GM19372 (cell line): ENCODE measurements at regions not wholly inside any gene's neighbourhood (a gene's known extent, or its start where the extent isn't known, plus 50 kb on each side); places are given as distances from the start of the nearest gene placed in this dataset.

ENCODE experiments used
- ATAC-seq: cut with Tn5 transposase; IDR thresholded peaks from one replicate; pipeline ENCODE4 v1.9.1; 2021; ENCODE audit warnings: mild to moderate bottlenecking, low read depth, moderate library complexity; ENCODE audit not compliant: unreplicated experiment

GRCh38 chr2:16120591-16121180 is 180.3 kb downstream of the MYCN start:
- ATAC-seq, result no peak

DNA sequence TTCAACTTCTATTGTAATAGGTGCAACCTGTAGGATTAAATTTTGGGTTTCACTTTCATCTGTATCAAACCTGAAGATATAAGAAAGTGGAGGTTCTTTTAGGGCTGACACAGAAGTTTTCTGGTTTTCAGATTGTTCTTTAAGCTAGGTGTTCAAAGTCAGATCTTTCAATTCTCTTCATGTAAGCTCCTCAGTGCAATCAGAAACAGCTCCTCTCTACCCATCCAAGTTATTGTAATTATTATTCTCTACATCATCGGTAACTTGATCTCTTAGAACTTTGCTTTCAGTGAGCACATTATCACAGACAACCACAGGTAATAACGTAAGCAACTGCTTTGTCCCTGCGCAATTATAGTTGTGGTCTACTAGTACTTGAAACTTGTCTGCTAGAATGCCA is 179.4 kb downstream of the MYCN start:
- ATAC-seq, result no peak

DNA sequence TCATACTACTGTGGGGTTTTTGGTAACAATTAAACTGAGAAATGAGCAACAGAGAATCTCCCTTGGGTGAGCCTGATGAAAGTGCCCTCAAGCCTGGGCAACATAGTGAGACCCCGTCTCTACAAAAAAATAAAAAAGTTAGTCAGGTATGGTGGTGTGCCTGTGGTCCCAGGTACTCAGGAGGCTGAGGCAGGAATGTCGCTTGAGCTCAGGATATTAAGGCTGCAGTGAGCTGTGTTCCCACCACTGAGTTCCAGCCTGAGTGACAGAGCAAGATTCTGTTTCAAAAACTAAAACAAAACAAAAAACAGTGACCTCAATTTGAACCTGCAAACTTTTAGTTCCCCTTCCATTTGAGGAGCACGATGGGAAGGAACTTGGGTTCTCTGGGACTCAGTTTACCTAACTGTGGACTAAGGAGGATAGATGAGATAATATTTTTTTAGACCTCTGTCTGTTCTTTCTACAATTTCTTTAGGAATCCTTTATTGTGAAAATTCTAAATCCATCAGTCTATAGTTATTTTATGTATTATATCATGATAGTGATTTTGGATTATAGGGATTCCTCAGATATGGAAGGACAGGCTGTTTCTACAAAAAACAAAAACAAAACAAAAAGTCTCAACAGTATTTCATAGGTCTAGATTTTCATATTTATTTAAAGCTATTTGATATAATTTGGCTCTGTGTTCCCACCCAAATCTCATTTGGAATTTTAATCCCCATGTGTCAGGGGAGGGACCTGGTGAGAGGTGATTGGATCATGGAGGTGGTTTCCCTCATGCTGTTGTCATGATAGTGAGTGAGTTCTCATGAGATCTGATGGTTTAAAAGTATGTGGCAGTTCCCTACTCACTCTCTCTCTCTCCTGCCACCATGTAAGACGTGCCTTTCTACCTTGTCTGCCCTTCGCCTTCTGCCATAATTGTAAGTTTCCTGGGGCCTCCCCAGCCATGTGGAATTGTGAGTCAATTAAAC is 178.6 kb downstream of the MYCN start:
- no peak for ATAC-seq

GRCh38 chr2:16117791-16118610 is 177.7 kb downstream of the MYCN start:
- no peak for ATAC-seq

DNA sequence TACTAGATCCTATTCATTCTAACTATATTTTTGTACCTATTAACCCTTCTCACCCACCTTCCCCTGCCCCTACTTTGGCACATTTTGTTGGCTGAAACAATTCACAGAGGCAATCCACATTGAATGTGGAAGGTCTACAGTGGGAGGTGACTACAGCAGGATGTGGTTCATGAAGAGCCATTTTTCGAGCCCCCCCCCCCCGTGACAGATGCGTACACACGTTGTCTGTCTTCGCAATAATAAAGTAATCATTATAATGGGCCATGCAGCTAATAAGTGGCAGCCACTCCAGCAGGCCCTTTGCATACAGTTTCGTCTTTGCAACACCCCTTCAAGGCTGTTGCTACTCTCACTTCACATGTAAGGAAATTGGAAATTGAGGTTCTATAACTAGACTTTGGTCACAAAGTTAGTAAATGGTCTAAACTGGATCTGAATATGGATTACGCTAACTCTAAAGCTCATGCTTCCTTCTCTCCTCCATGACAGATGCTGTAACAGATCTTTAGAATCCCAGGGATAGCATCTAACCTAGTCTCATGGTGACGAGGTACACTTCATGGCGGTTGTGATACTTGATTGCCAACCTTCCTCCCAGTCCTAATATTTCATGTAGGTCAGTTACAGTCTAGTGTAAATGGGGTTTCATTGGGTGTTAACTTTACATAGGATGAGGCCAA is 176.8 kb downstream of the MYCN start:
- no peak for ATAC-seq

DNA sequence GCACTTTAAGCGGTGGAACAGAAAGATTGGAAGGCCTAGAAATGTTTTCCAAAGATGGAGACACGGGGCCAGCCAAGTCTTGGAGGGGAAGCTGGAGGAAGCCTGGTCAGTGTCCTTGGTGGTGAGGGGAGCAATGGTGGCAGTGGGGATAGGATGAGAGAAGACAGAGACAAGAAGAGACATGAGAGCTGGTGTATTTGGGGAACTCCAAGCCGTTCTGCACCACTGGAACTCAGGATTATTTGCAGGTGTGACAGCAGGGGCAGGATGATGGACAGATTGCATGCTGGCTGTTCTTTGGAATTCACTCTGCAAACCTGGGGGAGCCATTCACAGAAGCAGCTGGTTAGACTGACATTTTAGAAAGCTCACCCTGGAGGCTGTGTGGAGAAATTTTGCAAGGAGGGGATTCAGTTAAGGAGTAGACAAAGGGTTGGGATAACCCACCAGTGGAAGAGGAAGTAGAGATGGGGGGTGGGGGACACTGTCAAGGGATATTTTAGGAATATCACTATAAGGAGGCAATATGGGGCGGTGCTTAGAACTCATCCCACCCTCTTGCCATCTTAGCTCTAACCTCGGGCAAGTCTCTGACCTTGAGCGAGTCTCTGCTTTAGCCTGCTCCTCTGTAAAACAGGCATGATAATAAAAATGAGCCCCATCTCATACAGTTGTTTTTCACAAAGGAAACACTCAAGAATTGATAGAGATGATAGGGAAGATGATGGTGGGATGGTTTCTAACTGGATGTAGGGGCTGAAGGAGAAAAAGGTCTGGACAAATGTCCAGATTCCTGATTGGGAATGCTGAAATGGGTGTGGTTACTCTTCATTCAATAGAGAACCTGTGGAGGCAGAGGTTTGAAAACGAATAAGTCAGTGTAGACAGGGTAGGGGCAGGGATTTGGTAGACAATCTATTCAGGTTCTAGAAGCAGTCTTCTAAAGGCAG is 175.8 kb downstream of the MYCN start:
- no peak for ATAC-seq

DNA sequence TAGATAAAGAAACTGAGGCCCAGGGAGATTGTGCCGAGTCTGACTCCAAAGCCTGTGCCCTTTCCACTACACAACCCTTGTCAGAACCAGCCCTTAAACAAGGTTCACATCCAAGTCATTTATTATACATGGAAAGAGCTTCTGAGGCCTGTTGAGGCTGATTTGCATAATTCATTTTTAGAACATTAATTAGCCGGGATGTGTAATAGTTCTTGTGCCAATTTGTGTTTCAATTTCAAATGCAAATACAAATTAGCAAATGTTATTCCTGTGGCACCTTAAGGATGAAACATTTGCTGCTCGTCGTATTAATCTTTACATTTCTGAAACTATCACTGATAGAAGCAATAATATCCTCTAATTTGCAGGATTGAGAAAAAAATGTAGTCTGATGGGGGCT is 174.9 kb downstream of the MYCN start:
- ATAC-seq, result no peak

DNA sequence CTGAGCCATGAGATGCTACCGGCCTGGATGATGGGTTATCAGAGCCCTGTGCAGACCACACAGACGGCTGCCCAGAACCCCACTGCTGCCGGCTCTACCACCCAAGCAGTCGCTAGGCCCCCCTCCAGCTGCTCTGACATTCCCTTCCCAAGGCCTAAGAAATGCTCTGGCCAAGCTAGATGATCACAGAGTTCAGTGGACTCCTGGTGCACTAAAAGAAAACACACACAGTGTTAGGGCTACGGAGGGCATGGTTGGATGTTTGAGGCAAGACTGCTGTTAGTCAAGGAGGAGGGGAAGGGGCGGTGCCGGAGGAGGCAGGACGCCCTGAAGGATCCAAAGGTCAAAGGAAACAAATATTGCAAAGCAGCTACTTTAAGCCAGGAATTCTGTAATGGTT is 174.5 kb downstream of the MYCN start:
- no peak for ATAC-seq

DNA sequence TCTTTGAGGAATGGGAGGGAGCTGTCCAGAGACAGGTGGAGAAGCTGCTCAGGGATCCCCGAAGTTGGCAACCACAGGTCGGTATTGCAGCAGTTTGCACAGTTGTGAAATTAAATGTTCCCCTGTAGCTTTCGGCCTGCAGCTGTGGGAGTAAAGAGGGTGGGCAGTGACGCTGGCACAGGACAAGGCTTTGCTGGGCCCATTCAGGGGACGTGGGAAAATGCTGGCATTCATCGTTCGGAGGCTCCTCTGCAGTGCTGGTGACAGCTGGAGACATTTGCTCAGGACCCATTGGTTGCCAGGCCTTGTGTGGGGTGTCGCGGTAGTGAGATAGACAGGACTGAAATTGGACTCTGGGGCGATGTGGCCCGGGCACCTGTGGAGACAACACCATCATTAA is 173.7 kb downstream of the MYCN start:
- no peak for ATAC-seq

DNA sequence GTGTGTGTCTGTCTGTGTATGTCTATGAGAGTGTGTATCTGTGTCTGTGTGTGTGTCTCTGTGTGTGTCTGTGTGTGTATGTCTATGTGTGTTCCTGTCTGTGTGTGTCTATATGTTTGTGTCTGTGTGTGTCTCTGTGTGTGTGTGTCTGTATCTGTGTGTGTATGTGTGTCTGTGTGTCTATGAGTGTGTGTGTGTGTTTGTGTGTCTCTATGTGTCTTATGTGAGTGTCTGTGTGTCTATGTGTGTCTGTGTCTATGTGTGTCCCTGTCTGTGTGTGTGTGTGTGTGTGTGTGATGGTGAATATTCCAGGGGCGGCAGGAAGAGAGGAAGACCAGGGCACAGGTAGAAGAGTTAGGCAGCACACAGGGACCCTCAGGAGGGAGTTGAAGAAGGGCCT is 173.2 kb downstream of the MYCN start:
- no peak for ATAC-seq

DNA sequence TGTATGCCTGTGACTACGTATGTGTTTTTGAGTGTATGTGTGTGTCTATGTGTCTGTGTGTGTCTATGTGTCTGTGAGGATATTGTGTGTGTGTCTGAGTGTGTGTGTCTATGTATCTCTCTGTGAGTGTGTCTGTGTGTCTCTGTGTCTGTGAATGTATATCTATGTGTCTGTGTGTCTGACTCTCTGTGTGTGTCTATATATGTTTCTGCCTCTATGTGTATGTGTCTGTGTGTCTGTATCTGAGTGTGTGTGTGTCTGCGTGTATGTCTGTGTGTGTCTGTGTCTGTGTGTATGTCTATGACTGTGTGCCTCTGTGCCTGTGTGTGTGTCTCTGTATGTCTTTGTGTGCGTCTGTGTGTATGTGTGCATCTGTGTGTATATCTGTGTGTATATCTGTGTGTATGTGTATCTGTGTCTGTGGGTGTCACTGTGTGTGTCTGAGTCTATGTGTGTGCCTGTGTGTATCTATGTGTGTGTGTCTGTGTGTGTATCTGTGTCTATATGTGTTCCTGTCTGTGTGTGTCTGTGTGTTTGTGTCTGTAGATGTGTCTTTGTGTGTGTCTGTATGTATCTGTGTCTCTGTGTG is 172.7 kb downstream of the MYCN start:
- no peak for ATAC-seq

GRCh38 chr2:16112251-16112971 is 172.1 kb downstream of the MYCN start:
- ATAC-seq, result no peak

- ATAC-seq, result no peak
Observed at GRCh38 chr2:16111838-16112210, 171.5 kb downstream of the MYCN start.

DNA sequence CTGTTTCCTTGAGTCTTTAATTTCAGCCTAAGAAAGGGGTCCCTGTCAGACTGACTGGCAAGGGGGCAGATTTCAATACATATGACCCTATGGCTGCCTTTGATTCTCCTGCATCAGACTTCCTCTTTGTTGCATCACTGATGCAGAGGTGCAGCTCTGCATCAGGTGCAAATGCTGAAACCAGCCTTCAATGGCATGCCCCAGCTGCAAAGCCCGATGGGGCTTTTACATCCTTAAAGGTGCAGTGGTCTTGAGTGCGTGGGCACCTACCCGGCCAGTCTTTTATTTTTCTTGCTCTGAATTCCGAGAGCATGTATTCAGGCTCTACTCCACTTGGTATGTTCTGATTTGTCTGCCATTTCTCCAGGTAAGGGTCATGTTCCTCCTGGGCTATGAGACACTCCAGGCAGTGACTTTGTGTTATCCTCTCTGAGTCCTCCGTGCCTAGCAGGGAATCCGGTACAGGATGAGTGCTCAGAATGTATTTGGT is 169.5 kb downstream of the MYCN start:
- no peak for ATAC-seq

DNA sequence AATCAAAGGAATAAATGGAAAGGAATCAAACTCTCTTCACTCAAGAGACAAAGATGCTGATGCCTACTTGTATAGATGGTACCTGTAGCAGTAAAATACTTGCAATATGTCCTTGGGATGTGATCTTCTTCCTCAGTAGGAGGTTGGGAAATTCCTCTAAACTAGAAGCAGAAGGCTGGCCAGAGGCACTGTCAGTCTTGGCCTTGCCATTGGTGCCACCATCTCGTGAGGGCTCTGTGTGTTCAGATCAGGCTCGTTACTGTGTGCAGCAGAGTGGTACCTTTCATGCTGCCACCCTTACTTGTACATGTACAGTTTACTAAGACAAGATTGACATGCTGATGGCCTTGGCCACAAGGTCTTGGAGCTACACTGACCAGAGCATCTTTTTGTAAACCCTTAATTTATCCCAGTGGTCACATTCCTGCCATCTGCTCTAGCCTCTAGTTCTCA is 169.0 kb downstream of the MYCN start:
- no peak for ATAC-seq

- ATAC-seq, result no peak
Observed at GRCh38 chr2:16107246-16107645, 166.9 kb downstream of the MYCN start.

DNA sequence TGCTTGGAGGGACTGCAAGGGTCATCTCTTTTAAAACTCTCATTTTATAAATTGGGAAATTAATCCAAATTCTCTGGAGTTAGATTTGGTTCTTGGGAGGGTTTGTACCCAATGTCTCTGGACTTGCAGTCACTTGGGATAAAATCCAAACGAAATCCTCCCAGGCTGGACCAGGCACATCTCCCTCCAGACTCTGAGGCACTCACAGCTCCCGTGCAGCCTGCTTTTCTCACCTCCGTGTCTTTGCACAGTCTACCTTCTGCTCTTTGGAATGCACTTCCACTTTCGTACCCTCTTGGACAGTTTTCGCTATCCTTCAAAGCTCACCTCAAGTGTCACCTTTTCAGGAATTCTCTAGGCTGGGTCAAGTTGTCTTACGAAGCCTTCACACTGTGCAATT is 166.3 kb downstream of the MYCN start:
- no peak for ATAC-seq

DNA sequence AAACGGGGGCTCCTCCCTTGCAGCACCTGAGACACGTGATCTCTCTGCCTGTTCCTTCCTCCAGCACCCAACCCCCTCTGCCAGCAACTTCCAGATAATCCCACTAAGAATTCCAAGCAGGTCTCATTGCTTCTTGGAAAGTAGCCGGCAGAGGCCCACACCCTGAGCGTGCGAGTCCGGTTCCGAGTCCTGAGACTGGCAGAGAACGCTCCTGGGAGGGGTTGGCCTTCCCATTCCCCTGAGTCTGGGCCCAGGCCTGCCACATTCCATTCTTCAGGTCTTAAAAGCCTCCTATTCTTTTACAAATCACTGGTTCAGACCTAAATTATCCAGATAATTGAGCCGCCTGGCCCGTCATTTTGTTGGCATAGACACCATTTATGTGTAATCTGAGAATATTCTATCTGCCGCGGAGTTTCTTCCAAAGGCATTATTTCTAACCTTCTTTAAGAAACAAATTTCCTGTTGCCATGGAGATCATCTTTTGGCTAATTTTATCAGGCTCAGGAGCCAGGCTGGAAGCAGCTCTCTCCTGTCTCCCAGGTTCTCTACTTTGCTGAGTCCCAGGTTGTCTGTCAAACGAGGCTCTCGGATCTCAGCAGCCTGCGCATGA is 165.4 kb downstream of the MYCN start:
- no peak for ATAC-seq
